CD4-positive, alpha-beta T cell treated with Interleukin-2 at 100 ng/mL for 4 hours (primary cell): ENCODE measurements at regions not wholly inside any gene's neighbourhood (a gene's known extent, or its start where the extent isn't known, plus 50 kb on each side); places are given as distances from the start of the nearest gene placed in this dataset.
A peak's percentile ranks its signal among the peaks of the same experiment; 100 is the strongest.

Source experiments
- DNase-seq: peaks from one replicate; pipeline ENCODE4 v3.0.0-alpha.2; 2020; ENCODE audit warnings: low spot score

DNA sequence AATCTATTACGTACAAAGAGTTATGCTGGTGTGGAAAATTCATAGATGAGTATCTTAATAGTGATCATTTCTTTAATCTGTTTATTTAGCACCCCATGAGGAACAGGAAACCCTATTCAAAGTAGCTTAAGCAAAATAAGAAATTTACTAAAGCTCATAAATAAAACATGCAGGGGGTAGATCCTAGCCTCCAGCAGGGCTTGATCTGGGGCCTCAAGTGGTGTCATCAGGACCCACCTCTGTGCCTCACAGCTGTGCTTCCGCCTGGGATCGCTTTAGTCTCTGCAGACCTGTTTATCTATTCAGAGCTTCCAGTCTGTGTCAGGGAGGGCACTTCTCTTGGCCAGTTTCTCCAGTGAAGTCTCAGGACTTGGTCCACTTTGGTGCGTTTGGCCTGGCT lies 171.0 kb upstream of the SLC24A5 start:
- DNase-seq, result no peak

GRCh38 chr15:47950447-47950846 lies 170.3 kb upstream of the SLC24A5 start:
- no peak for DNase-seq

- DNase-seq, result no peak
Measured at GRCh38 chr15:47951781-47952180, 169.0 kb upstream of the SLC24A5 start.

DNA sequence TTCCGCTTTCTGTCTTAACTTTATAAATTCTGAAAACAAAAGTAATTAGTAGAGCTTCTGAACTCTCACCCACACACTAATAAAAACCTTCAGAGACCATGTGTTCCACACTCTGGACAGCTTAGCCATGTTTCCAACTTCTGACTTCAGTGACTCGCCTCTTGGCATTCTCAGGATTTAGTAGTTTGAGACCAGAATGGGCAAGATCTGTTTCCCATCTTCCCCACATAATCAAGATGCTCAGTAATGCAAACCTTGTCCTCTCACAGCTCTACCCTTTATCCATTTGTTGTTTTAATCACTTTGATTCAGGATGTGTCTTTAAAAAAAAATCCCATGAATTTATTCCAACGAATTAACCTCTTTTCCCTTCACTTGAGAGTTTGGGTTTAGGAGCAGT lies 166.6 kb upstream of the SLC24A5 start:
- DNase-seq, result no peak

DNA sequence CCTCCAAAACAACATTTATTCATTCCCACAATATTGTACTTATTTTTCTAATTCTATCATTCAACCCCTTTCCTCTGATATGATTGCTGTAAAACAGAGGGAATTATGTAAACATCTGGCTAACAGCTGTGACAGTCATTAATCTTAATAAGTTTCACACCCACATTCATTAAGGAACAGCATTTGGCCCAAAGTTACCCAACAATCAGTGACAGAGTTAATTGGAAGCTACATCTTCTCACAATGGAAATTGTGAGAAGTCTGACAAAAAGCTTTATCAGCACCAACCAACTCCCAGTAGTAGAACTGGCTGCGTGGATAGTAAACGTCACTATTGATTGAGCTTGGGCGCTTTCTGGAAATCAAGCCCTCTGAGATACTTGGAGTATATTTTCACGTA lies 165.8 kb upstream of the SLC24A5 start:
- DNase-seq, result no peak

DNA sequence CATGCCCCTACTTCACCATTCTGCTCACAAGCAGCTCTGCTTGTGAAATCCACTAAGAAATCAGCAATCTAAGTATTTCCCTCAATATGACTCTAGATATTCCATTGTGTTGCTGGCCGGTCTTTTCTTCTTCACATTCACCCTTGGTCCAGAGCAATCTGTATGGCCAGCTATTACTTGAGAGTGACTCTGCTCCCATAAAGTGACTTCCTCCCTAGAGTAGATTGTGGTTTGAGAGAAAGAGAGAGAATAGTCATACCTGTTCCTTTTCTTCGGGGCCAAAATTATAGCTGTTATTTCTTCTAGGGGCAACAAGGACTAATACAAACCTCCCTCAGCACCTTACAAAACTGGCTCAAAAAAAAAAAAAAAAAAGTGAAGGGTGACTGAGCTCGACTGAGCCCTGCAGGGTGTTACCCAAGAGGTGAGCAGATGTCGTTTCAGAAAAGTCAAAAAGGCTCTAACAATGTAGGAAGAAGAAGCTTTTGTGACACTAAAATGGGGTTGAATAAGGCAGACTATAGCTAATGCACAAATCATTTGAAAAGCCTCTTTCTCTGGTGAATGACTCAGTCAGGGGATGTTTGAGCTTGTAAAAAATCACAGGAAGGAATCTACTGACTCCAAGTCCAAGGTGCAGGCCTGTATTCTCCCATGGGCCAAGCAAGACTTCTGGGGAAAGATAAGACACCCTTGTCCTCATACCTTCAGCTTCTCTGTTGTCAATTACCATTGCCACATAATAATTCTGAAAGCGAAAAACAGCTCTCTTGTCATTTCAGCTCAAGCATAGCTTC lies 161.0 kb upstream of the SLC24A5 start:
- no peak for DNase-seq

DNA sequence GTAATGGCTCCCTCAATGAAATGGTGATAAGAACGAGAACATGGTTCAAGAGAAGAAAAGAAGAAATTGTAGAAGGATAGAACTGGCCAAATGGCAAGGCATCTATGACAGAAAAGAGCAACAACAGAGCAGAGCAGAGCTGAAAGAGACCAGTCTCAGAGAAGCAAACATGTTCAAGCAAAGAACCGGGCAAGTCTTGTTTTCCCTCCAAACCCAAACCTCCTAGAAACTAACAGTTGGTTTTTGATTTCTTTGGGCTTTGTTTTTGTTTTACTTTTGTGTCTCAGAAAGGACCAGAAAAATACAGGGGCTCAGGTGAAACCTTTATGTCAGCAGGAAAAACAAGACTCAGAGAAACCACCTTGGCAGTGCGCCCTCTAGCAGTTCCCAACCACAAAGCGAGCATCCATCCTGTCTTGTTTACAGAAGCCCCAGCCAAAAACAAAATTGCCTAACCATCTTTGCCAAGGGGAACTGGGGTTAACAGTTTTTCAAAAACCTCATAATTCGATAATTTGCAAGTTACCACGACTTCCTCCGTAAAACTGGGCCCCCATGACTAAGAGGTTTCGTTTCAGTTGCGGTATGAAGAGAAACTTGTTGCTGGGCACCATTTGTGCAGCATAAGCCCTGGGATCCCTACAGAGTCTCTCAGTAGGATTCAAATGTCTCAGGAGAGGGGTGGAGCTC lies 159.2 kb upstream of the SLC24A5 start:
- no peak for DNase-seq

- DNase-seq, result no peak
Measured at GRCh38 chr15:47963265-47963664, 157.5 kb upstream of the SLC24A5 start.

DNA sequence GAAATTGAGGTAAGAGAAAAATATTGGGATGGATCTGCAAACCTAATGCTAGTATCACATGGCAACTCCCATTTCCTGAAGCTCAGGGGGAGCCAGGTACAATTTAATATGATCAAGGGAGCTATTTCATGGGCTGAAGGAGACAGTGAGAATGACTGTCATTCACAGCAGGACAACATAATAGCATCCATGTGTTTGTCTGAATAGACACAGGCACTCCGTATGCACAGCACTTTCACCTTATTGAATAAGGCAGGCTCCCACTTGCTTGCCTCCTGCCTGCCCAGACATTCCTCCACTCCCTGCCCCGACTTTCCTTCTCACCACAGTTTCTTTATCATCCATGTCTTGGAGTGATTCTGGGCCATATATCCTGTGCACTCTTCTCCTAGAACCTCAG lies 156.6 kb upstream of the SLC24A5 start:
- DNase-seq, result no peak

DNA sequence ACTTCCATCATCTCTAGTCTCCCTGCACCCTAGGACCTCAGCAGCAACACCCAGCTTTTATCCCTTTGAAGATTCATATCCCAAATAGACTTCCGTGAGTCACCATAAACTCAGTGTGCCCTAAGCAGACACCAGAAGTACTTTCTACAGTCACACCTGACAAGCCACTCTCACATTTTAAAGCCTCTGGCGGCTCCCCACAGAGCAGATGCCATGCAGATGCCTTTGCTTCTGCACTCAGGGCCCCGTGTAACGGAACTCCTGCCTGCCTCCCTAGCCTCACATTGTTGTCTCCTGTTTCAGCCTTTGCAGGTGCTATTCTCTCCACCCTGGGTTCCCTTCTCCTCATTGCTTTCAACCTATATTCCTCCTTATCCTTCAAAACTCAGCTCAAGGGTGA lies 155.5 kb upstream of the SLC24A5 start:
- DNase-seq, result no peak

- DNase-seq, result no peak
Measured at GRCh38 chr15:47968593-47968992, 152.2 kb upstream of the SLC24A5 start.

DNA sequence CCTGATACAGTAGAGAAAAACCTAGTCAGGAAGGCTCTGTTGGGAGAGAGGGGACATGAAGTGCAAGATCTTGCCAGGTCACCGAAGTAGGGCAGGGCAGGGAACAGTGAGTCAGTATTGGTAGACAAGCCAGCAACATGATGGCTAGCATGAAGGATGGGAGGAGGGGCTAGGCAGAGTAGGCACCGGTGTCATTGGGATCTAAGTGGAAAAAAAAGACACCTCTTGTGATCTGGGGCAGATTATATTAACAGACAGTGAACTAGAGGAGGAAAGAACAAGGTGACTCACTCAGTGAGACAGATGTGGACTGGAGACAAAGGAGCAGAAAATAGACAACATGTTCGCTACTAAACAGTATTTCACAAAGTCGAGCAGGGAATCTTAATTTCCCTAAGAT lies 149.2 kb upstream of the SLC24A5 start:
- DNase-seq, result no peak

DNA sequence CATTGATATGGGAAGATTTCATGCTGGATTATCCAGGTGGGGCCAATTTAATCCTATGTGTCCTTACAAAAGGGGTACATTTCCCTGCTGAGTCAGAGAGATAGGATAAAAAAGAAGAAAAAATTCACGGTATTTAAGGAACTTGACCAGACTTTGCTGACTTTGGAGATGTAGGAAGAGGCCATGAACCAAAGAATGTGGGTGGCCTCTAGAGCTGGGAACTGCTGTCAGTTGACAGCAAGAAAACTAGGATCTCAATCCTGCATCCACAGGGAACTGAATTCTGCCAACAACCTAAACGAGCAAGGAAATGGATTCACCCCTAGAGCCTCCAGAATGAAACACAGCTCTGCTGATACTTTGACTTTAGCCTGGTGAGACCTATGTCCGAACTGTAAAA lies 148.1 kb upstream of the SLC24A5 start:
- no peak for DNase-seq

DNA sequence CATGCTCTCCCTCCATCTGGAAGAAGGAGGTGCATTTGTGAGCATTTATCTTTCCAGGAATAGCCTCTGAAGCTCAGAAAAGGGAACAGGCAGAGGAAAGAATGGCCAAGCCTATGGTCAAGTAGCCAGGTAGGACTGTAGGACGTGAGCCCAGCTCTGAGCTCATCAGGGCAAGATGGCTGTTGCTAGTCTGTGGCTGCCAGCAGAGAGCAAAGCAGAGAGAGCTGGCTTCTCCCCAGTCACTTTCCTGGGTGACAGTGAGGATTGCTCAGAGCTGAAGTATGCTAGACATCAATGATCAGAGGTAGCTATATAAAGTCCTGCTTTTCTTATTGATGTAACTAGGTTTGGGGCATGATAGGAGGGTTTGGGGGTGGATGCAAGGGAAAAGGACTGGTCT lies 146.1 kb upstream of the SLC24A5 start:
- DNase-seq, result no peak

- no peak for DNase-seq
Measured at GRCh38 chr15:47975427-47975826, 145.4 kb upstream of the SLC24A5 start.

- DNase-seq, result no peak
Measured at GRCh38 chr15:47983533-47983932, 137.3 kb upstream of the SLC24A5 start.

- no peak for DNase-seq
Measured at GRCh38 chr15:47985568-47985967, 135.2 kb upstream of the SLC24A5 start.

GRCh38 chr15:47987461-47987860 lies 133.3 kb upstream of the SLC24A5 start:
- DNase-seq, result no peak

DNA sequence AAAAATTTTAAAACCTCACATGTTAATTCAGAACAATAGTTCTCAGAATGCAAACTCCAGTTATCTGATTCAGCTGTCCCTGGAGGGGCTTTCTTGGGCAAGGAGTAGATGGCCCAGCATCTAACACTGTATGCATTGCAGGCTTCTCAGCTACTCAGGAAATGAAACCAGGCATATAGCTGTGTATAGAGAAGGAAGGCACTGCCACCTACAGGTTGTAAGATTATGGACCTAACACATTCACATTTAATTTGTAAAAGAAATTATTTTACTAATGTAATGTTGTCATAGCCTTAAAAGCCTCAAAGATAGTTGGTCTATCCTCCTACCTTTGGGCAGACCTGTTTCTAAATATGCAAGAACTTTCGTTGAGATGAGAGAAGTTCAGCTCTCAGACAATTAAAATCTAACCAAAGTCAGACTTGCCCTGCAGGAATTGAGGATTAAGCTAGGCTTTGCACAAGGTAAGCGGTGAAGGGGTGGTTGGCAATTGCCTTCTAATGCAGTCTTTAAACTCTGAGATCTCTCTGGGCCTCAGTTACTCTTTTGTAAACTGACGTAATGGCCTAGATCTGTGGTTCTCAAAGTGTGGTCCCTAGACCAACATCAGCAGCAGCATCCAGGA lies 132.8 kb upstream of the SLC24A5 start:
- peak; percentile 17 for DNase-seq

GRCh38 chr15:47988564-47988963 lies 132.2 kb upstream of the SLC24A5 start:
- no peak for DNase-seq

DNA sequence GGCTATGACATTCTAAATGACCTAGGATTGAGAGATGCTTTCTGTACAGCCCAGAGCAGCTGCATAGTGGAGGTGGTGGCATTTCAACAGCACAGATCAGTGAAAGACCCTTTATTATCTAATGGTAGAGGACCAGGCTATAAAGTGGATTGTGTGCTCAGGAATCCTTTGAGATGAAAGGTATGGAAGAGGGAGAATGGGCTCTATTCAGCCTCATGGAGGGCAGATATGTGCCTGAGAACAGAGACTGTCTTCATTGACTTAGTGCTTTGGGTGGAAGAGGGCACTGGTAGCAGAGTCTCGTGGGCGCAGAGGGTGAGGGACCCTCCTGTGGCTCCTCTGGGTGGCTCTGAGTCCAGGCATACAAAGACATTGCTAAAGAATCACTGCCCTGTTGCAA lies 130.0 kb upstream of the SLC24A5 start:
- no peak for DNase-seq

DNA sequence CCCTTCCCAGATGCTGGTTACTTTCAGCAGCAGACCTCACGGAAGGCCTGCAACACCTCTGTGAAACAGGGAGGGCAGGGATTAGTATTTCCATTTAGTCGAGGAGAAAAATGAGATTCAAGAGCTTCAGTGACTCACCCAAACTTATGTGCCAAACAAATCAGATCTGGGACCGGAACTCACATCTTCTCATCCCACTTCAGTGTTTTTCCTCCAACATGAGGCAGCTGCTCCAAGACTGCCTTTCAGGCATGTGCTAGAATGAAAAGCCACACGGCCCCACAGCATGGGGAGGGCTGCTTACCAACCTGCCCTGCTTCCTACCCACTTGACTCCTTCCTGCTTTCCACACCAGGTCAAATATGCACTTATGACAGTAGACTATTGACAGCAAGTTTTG lies 129.4 kb upstream of the SLC24A5 start:
- DNase-seq, result no peak

DNA sequence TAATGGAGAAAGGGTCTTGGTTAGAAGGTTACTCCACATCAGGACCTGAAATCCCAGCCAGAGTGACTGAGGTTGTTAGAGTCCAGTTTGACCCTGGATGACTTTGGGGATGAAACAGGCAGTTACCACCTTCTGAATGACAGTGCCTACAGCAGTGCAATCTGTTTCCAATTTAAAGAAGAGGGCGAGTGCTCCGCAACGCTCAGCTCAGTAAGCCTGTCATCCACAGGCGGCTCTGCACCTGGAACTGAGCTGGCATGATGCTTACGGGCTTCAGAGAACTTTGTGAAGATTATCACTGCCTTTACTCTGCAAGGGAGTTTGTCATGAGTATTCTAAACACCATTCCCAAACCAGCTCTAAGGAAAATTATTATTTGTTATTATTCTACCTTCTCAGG lies 127.7 kb upstream of the SLC24A5 start:
- no peak for DNase-seq
